Raji (cell line): ENCODE measurements at regions not wholly inside any gene's neighbourhood (a gene's known extent, or its start where the extent isn't known, plus 50 kb on each side); places are given as distances from the start of the nearest gene placed in this dataset.

Experiments
- POLR2A ChIP-seq: IDR thresholded peaks from 2 replicates; pipeline ENCODE4 v1.6.1; 2011; ENCODE audit warnings: low read depth, low read length, control low read depth; ENCODE audit not compliant: insufficient read depth

DNA sequence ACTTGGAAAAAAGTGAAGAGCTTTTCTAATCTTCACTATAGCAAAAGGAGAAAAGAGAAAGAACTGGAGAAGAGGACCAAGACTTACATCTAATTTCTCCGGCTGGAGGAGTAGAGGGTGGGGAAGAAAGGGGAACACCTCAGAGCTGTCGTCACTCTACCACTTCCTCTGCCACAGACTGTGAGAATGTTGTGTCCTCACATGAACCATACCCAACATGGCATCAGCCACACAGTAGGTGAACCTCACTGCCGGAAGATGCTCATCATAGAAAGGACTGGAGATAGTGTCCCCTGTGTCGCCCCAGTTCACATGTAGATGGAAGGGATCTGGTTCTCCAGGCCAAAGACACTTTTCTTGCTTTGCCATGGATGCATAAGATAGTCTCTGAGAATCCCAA, 604.4 kb upstream of the NOX3 start:
- no peak for TF ChIP-seq POLR2A

DNA sequence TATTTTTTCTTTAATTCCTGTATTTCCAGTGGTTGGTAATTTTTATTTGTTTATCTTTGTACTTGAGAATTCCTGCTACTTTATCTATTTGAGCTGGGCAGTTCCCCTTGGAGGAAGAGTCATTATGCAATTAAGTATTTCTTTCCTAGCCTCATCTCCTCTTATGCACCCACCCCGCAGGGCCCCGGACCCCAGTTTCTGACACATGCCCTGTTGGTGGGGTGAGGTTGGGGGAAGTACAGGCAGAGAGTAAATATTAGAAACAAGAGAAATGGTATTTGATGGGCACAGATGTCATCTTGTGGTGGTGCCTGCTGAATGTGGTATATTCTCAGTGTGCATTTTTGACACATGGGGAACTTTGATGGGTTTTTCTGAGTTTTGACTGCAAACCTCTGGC, 602.7 kb upstream of the NOX3 start:
- no peak for TF ChIP-seq POLR2A

DNA sequence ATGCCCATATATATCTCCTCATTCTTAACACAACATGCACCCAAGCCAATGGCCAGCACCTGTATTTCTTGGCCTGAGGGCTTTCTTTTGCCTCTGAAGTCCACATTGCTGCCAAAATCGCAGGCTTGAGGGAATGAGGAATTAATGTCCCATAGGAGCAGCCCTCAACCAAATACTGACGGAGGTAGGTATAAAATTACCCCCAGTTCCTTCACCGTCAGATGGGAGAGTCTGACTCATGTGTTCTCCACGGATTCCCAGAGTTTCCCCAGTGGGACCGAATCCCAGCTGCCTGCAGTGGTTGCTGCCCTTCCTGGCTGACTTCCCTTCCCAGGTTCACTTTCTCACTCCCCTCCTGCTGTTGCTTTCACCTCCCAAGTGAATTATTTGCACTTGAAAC, 602.2 kb upstream of the NOX3 start:
- no peak for TF ChIP-seq POLR2A

DNA sequence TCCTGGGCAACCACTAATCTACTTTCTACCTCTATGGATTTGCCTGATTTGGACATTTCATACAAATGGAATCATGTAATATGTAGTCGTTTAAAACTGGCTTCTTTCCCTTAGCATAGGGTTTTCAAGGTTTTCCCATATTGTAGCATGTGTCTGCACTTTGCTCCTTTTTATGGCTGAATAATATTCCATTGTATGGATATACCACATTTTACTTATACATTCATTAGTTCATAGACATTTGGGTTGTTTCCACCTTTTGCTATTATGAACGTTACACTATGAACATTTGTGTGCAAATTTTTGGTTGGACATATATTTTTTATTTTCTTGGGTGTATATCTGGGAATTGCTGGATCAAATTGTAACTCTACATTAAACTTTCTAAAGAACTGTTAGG, 600.4 kb upstream of the NOX3 start:
- no peak for TF ChIP-seq POLR2A

DNA sequence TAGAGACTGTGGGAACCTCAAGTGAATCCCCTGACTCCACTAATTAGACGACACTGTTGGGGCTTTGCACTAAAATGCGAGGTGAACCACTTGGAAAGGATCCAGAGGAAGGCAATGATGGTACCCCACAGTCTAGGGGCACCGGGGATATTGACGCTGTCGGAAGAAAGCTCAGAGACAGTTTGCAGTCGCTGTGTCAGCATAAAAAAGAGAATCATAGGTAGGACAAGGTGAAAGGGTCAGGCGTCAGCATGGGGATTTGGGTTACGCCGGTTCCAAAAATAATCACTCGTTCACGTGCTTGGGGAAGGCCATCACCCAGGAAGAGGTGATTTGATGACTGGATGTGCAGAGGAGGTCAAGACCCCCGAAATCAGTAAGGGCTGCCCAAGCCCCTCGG, 598.0 kb upstream of the NOX3 start:
- no peak for TF ChIP-seq POLR2A

DNA sequence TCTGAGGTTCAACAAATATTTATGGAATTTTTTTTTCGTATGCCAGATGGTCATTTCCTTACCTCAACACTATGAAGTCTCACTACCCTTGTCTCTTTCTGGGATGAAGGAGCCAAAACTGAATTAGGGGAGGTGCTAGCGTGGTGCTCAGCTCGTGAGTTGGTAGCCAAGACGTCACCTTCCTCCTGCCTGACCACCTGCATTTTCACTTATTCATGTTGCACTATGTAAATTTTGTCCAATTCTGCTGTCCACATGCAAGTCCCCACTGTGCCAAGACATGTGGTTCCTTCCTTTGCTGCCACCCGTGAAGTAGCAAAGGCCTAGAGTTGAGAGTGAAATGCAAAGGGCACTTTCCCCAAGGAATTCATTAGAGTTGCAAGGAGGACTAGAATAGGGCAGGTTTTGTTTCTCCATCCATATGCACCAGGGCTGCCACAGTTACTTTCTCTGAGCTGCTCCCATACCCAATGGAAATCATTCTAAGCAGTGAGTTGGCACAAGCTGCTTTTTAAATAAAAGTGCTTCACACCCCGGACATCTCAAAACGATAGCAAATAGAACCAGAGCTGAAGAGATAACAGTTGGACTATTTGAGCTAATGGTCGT, 591.3 kb upstream of the NOX3 start:
- TF ChIP-seq POLR2A = no peak

DNA sequence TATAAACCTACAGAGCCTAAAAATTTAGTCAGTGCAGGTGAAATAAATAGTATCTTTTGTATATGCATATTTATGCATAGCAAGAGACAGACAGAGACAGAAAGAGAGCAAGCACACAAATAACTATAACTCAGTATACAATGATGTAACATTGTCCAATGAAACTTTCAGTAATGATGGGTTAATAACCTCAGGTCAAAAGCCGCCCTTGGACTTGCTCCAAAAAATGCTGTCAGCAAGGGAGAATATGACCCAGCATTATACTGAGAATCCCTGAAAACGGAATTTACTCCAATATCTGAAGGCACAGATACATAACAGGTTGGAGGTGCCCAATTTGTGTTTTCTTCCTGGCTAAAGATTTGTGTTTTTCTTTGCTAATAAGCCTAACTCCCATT, 590.6 kb upstream of the NOX3 start:
- no peak for TF ChIP-seq POLR2A

DNA sequence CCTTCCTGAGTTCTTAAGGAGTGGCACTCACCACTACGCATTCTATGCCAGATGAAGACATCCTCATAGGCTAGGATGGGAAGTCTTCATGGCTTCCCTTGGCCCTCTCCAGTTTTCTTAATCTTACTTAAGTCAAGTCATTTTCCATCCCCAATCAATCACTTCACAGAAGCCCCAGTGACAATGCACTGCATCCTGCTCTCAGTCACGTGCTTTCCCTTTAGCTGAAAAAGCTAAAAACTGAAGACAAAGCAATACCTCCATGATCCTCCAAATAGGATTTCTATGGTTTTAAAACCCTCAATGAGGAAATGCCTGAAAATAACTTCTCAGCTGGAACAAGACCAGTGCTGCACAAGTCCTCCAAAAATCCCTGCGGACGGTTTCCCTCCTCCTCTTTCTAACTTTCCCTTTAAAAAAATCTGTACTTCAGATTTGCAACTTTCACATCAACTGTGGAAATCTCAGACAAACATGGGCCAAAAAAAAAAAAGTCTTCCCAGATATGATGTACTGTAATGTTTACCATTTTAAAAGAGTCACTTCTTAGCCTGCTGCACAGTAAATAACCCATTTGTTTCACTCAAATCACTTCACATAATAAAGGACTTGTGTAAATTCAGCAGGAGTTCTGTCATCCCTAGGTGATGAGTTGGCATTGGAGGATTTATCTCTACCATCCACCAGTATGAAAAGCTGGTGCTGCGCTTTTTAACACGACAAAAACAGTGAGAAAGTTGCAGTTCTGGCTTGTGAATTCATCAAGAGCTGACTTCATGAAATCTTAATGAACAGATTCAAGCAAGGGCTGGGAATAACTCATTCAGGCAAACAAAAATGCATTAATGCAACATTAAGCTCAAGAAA, 590.0 kb upstream of the NOX3 start:
- no peak for TF ChIP-seq POLR2A

DNA sequence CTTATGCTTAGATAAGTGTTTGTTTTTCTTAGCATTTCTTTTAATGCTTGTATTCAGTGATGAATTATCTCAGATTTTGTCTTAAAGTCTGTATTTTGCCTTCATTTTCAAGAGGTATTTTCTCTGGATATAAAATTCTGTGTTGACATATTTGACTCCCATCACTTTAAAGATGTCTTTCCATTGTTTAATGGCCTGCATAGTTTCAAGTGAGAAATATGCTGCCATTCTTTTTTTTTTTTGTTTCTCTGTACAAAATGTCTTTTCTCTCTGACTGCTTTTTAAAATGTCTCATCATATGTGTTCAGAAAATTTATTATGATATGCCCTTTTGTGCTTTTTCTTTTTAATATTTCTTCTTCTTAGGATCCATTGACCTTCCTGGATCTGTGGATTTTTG, 578.0 kb upstream of the NOX3 start:
- TF ChIP-seq POLR2A = no peak

DNA sequence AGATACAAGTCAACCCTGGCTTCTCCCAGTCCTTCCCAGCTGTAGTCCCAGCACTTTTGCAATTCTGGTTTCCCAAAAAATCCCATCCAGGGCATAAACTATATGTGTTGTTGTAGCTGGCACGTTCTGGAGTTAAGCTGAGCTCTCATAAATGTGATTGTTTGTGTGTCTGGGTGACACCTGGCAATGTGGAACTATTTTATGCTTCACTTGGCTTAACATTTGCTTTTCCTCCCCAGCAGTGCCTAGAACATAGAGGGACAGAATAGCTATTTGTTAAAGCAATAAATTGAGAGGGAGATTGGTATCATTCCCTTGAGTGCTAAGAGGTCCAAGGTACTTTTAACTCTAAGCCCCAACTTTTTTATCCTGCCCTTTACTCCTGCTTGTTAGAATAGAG, 575.9 kb upstream of the NOX3 start:
- TF ChIP-seq POLR2A = no peak

DNA sequence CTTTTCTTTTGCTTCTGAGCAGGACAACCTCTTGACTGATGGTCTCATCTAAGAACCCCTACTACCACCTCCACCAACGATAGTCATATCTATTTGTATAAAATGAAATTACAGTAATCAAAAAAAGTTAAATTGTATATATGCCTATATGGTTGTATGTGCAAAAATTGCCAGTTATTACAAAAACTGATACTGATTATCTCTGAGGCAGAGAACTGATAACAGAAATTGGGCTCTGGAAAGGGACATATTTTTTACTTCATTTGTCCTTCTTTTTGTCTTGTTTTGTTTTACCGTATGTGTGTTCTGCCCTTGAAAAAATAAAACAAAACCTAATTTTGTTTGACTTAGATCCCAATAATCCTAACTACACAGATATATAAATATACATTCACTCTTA, 574.4 kb upstream of the NOX3 start:
- TF ChIP-seq POLR2A = no peak

DNA sequence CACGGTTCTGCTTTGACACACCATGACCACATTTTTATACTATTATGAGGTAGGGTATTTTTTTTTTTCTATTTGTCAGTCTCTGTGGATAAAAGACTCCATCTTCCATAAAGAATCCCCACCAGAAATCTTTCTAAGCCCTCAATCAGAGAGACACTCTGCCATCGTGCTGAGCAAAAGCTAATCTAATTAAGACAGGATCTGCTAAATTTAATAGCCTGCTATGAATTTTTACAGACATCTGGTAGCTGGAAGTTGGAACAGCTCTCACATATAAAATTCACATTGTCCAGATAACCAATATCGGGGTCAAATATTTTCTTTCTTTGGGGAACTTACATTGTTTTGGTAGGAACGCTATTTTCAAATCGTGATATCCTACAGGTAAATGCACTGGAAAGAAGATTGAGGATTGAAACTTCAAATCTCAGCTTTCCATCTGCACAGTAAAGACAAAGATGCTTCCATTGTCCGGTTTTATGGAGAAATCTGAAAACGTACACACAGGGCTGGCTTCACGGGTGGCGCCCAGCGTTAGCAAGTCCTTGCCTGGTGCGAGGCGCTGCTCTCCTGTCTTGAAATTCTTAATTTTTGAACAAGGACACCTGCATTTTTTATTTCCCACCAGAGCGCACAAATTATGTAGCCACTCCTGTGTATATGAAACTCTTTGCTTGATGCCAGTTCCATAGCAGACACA, 573.8 kb upstream of the NOX3 start:
- no peak for TF ChIP-seq POLR2A

DNA sequence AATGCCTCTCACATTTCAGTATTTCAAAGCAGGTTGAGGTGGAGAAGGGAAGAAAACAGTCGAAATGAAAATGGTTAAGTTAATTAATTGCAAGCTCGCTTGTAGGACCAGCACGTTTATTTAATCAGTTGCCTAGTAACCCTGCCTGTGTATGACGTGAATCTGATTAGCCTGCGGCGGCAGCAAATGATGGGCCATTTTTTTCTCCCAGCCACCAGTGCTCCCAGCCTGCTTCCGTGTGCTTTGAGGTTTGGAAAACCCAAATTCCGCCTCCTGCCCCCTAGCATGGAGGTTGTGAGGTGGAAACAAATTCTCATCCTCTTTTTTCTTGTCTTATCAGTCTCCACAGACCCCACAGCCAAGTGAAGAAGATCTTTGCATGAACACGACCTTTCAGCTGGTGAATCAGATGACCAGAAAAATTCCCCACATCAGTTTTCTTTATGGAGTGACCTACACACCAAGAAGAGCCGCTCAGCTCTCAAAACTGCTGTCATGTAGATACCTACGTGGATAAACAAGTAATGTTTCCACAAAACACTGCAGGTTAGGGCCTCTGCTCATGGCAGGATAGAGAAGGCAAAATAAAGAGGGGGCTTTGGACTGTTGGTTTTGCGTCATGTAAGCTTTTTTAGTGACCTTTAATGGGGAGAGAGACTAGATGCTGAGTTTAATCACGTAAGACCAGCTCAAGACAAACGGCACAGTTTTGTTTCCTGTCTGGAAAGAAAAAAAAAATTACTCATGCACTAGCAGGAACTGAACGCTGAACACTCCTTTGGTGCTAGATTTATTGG, 572.9 kb upstream of the NOX3 start:
- no peak for TF ChIP-seq POLR2A

DNA sequence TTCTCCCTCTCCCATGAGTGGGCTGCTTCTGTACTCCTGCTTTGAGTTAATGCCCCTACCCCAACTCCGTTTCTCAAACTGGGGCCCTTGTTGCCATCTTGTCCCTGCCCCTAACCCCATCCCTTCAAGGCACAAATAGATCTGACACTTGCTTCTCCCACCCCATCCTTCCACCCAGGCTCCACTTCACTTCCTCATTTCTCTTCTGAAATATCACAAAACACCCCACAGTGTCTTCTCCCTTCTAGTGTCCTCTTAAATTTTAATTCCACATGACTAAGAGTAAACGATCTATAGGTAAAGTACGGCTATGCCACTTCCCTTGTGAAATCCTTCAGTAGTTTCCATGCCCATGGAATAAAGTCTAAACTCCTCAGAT, 571.6 kb upstream of the NOX3 start:
- no peak for TF ChIP-seq POLR2A

DNA sequence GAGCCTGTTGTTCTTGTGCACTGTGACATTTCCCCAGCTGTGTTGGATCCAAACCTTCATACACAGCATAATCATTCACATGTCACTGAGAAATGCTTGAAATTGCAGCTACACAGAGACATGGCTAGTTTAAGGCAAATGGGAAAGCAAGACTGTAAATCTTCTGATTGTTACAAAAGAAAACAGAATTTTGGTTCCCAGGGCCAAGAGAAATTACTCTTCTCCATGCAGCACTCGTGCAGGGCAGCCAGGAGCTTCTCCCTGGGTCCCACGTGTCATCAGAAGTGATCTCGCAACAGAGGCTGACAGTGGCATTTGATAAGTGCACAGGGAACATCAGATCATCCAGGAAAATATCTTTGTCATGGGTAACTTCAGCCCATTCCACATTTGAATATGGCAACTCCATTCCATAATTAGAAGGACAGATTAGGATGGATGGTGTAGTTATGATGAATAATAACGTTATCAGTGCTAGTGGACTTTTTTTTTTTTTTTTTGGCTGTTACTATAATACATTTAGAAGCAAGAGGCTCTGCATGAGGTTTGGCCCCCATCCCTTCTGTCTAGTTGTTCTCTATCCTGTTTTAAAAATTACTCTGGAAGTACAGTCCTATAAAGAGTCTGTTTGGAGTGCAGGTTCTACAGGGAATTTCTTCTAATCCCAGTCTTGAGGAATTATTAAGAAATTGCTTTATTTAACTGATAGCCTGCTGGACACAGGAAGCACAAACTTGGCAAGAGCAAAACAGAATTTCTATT, 571.0 kb upstream of the NOX3 start:
- no peak for TF ChIP-seq POLR2A
